ENCODE measurements at regions not wholly inside any gene's neighbourhood (a gene's known extent, or its start where the extent isn't known, plus 50 kb on each side); places are given as distances from the start of the nearest gene placed in this dataset.

- Histone ChIP-seq H3K27me3 (ENCODE audit: control insufficient read depth in 2 of 2, insufficient read depth in 2 of 2, low read length in 2 of 2) (no peaks in the 10 kb centered on the region), H3K4me2 (ENCODE audit: insufficient read depth, low read length) (no peak overlapping the region), H4K20me1 (replicated peaks; ENCODE audit: control insufficient read depth, insufficient read depth, low read length) (no peaks in the 10 kb centered on the region), H3K36me3 (ENCODE audit: control insufficient read depth, insufficient read depth, low read length) (no peaks in the 10 kb centered on the region), H3K9me3 (replicated peaks; ENCODE audit: control insufficient read depth, insufficient read depth, low read depth, low read length) (no peaks in the 10 kb centered on the region), H3K9me1 (ENCODE audit: control insufficient read depth, insufficient read depth, low read length) (no peaks in the 10 kb centered on the region), H3K79me2 (ENCODE audit: control insufficient read depth, insufficient read depth, low read length) (no peaks in the 10 kb centered on the region), H3K4me1 (replicated peaks in 1 of 2; ENCODE audit: control insufficient read depth in 2 of 2, insufficient read depth in 2 of 2, low read length in 2 of 2) (no peaks in the 10 kb centered on the region), H2AFZ (ENCODE audit: low read depth, low read length) (no peak overlapping the region), H3K9ac (ENCODE audit: insufficient read depth in 1 of 2, low read depth in 2 of 2, low read length in 2 of 2) (no peak overlapping the region), H3K27ac (ENCODE audit: extremely low read depth, low read depth, low read length) (no peak overlapping the region), H3K4me3 (no peak overlapping the region)
- intact Hi-C loops (cut with micrococcal nuclease) (no loop called here), in situ Hi-C loops (cut with MboI) (no loop called here)
- BruUV-seq (replicated peaks): no TSS peak
- DNase-seq (ENCODE audit: extremely low read depth in 1 of 4, low spot score in 3 of 4): no peak
- POLR2A ChIA-PET: no interaction called here
- FAIRE-seq: no peak
- CTCF ChIA-PET (ENCODE audit: low intra/inter-chr PET ratio): no interaction called here
- 0% methylated on average over 1 of the region's 1 CpG for WGBS (ENCODE audit: insufficient coverage, low coverage, missing lambda C conversion rate)
- TF ChIP-seq ZNF57 (CRISPR knock-in tag; IDR thresholded peaks at IDR 0.05) (no peak), HIVEP1 (CRISPR knock-in tag; IDR thresholded peaks at IDR 0.05) (no peak), PPARD (CRISPR knock-in tag; IDR thresholded peaks at IDR 0.05) (no peak), ZMIZ1 (IDR thresholded peaks at IDR 0.05; ENCODE audit: low read depth in 2 of 2, low read length in 2 of 2) (no peak), CSDE1 (IDR thresholded peaks at IDR 0.05) (no peak)
- TF ChIP-seq, protein P1, sequence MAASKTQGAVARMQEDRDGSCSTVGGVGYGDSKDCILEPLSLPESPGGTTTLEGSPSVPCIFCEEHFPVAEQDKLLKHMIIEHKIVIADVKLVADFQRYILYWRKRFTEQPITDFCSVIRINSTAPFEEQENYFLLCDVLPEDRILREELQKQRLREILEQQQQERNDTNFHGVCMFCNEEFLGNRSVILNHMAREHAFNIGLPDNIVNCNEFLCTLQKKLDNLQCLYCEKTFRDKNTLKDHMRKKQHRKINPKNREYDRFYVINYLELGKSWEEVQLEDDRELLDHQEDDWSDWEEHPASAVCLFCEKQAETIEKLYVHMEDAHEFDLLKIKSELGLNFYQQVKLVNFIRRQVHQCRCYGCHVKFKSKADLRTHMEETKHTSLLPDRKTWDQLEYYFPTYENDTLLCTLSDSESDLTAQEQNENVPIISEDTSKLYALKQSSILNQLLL (CRISPR knock-in tag; IDR thresholded peaks at IDR 0.05; ENCODE audit: borderline replicate concordance): no peak
- no peak for ATAC-seq
These were observed 136.1 kb downstream of the MAD2L1 start for GRCh38 chr4:119930546-119930945.

Measured in K562 (cell line).